ENCODE measurements at regions not wholly inside any gene's neighbourhood (a gene's known extent, or its start where the extent isn't known, plus 50 kb on each side); places are given as distances from the start of the nearest gene placed in this dataset.

- Histone ChIP-seq H2AFZ (ENCODE audit: low read length) (no peak overlapping the region), H3K9me3 (ENCODE audit: low read length) (no peaks in the 10 kb centered on the region), H3K9ac (ENCODE audit: low read length) (no peak overlapping the region), H4K20me1 (ENCODE audit: low read length) (no peaks in the 10 kb centered on the region), H3K4me2 (ENCODE audit: low read length) (no peak overlapping the region), H3K9me2 (replicated peaks; ENCODE audit: low read length) (no peaks in the 10 kb centered on the region; the same call in 1 of the 2 replicates), H3K36me3 (ENCODE audit: low read depth, low read length) (no peaks in the 10 kb centered on the region), H3K79me2 (ENCODE audit: low read length) (no peaks in the 10 kb centered on the region), H3K27me3 (ENCODE audit: low read length) (no peaks in the 10 kb centered on the region), H3K4me1 (ENCODE audit: insufficient read depth, low read length) (peaks cover 11% of the 10 kb centered on the region; the same call in 1 of the 2 replicates), H3K4me3 (ENCODE audit: low read length) (no peak overlapping the region), H3K27ac (ENCODE audit: low read length) (no peak overlapping the region), H3F3A (ENCODE audit: low read length, unreplicated experiment) (no peaks in the 10 kb centered on the region)
- intact Hi-C loops (cut with micrococcal nuclease): no loop called here
- TF ChIP-seq EZH2 (IDR thresholded peaks at IDR 0.05; ENCODE audit: low read length, unreplicated experiment) (no peak), CTCF (conservative IDR thresholded peaks at IDR 0.05; ENCODE audit: low read depth, low read length) (no peak), EZH2phosphoT487 (IDR thresholded peaks at IDR 0.05; ENCODE audit: borderline replicate concordance, low read length) (no peak)
- ChIA-PET POLR2A (ENCODE audit: unreplicated experiment) (no interaction called here), CTCF (no interaction called here)
- no peak for ATAC-seq
- BruUV-seq (replicated peaks): no TSS peak
- DNase-seq: no peak
Observed at GRCh38 chr2:147227313-147227712, 617.5 kb upstream of the ACVR2A start.

- H3K36me3 ChIP-seq (ENCODE audit: low read depth, low read length): no peaks in the 10 kb centered on the region
- intact Hi-C loops (cut with micrococcal nuclease): no loop called here
- H3K9me2 ChIP-seq (replicated peaks; ENCODE audit: low read length): no peaks in the 10 kb centered on the region; the same call in 1 of the 2 replicates
- no peaks in the 10 kb centered on the region for H3K9me3 ChIP-seq (ENCODE audit: low read length)
- H2AFZ ChIP-seq (ENCODE audit: low read length): no peak overlapping the region
- no peaks in the 10 kb centered on the region for H4K20me1 ChIP-seq (ENCODE audit: low read length)
- ATAC-seq (no peak), DNase-seq (peak; percentile 25)
- BruUV-seq (replicated peaks): no TSS peak
- no peak for TF ChIP-seq EZH2phosphoT487 (IDR thresholded peaks at IDR 0.05; ENCODE audit: borderline replicate concordance, low read length)
- TF ChIP-seq EZH2 (IDR thresholded peaks at IDR 0.05; ENCODE audit: low read length, unreplicated experiment): no peak
- TF ChIP-seq CTCF (conservative IDR thresholded peaks at IDR 0.05; ENCODE audit: low read depth, low read length): no peak
- H3K27me3 ChIP-seq (ENCODE audit: low read length): no peaks in the 10 kb centered on the region
- peaks cover 7% of the 10 kb centered on the region; the same call in 1 of the 2 replicates for H3K4me1 ChIP-seq (ENCODE audit: insufficient read depth, low read length)
- H3K4me3 ChIP-seq (ENCODE audit: low read length): no peak overlapping the region
- H3K79me2 ChIP-seq (ENCODE audit: low read length): no peaks in the 10 kb centered on the region
- no peak overlapping the region for H3K9ac ChIP-seq (ENCODE audit: low read length)
- H3K4me2 ChIP-seq (ENCODE audit: low read length): no peak overlapping the region
- CTCF ChIA-PET: interaction anchor here (0.6 kb wide), 1 partner anchor 606 kb away, joined by 6 read pairs; no protein-coding TSS in a partner anchor
- H3K27ac ChIP-seq (ENCODE audit: low read length): no peak overlapping the region
- POLR2A ChIA-PET (ENCODE audit: unreplicated experiment): no interaction called here
- no peaks in the 10 kb centered on the region for H3F3A ChIP-seq (ENCODE audit: low read length, unreplicated experiment)
Observed at GRCh38 chr2:147224070-147224469, 620.8 kb upstream of the ACVR2A start.

GRCh38 chr2:147223553-147224060 lies 621.2 kb upstream of the ACVR2A start:
- Histone ChIP-seq H3K4me1 (ENCODE audit: insufficient read depth, low read length) (peaks cover 7% of the 10 kb centered on the region; the same call in 1 of the 2 replicates), H3K27ac (ENCODE audit: low read length) (no peak overlapping the region), H4K20me1 (ENCODE audit: low read length) (no peaks in the 10 kb centered on the region), H3K4me3 (ENCODE audit: low read length) (no peak overlapping the region), H3K9me2 (replicated peaks; ENCODE audit: low read length) (no peaks in the 10 kb centered on the region; the same call in 1 of the 2 replicates), H2AFZ (ENCODE audit: low read length) (no peak overlapping the region), H3K4me2 (ENCODE audit: low read length) (no peak overlapping the region), H3K79me2 (ENCODE audit: low read length) (no peaks in the 10 kb centered on the region), H3K36me3 (ENCODE audit: low read depth, low read length) (no peaks in the 10 kb centered on the region), H3K9me3 (ENCODE audit: low read length) (no peaks in the 10 kb centered on the region), H3F3A (ENCODE audit: low read length, unreplicated experiment) (no peaks in the 10 kb centered on the region), H3K27me3 (ENCODE audit: low read length) (no peaks in the 10 kb centered on the region), H3K9ac (ENCODE audit: low read length) (no peak overlapping the region)
- ChIA-PET POLR2A (ENCODE audit: unreplicated experiment) (no interaction called here), CTCF (no interaction called here)
- TF ChIP-seq CTCF (conservative IDR thresholded peaks at IDR 0.05; ENCODE audit: low read depth, low read length) (no peak), EZH2phosphoT487 (IDR thresholded peaks at IDR 0.05; ENCODE audit: borderline replicate concordance, low read length) (no peak), EZH2 (IDR thresholded peaks at IDR 0.05; ENCODE audit: low read length, unreplicated experiment) (no peak)
- peak; percentile 54 for DNase-seq
- BruUV-seq (replicated peaks): no TSS peak
- ATAC-seq: no peak
- intact Hi-C loops (cut with micrococcal nuclease): no loop called here

Data from PC-3 (cell line).